Loucy (cell line): ENCODE measurements at regions not wholly inside any gene's neighbourhood (a gene's known extent, or its start where the extent isn't known, plus 50 kb on each side); places are given as distances from the start of the nearest gene placed in this dataset.

ENCODE experiments used
- H2AFZ ChIP-seq: fragments of 200-600 bp; sonication (generic); 2 replicates; pipeline ENCODE4 v1.6.0; 2016; ENCODE audit warnings: antibody characterized with exemption, mild to moderate bottlenecking, low read length, moderate library complexity
- H3F3A ChIP-seq: fragments of 200-600 bp; 2 replicates; pipeline ENCODE4 v1.6.0; 2016; ENCODE audit warnings: antibody characterized with exemption, low read depth, mild to moderate bottlenecking
- H3K27me3 ChIP-seq: fragments of 200-600 bp; sonication (generic); 2 replicates; pipeline ENCODE4 v1.6.1; 2014; ENCODE audit warnings: low read length, mild to moderate bottlenecking; ENCODE audit not compliant: insufficient read depth, poor library complexity, severe bottlenecking
- H3K36me3 ChIP-seq: fragments of 200-600 bp; sonication (generic); 2 replicates; pipeline ENCODE4 v1.6.1; 2016; ENCODE audit warnings: low read length; ENCODE audit not compliant: insufficient read depth
- H3K4me1 ChIP-seq: fragments of 200-600 bp; sonication (generic); 2 replicates; pipeline ENCODE4 v1.5.1; 2014; ENCODE audit warnings: low read length, mild to moderate bottlenecking; ENCODE audit not compliant: insufficient read depth, poor library complexity, severe bottlenecking
- H3K4me2 ChIP-seq: fragments of 200-600 bp; sonication (generic); 2 replicates; pipeline ENCODE4 v1.6.0; 2014; ENCODE audit warnings: antibody characterized with exemption, low read length, low read depth, mild to moderate bottlenecking; ENCODE audit not compliant: poor library complexity, severe bottlenecking
- H3K4me3 ChIP-seq: fragments of 200-600 bp; sonication (generic); 2 replicates; pipeline ENCODE4 v1.5.1; 2014; ENCODE audit warnings: low read length, mild to moderate bottlenecking, mixed read lengths; ENCODE audit not compliant: poor library complexity, severe bottlenecking
- H3K79me2 ChIP-seq: fragments of 200-600 bp; sonication (generic); 2 replicates; pipeline ENCODE4 v1.6.1; 2014; ENCODE audit warnings: low read length; ENCODE audit not compliant: insufficient read depth
- H3K9ac ChIP-seq: fragments of 200-600 bp; sonication (generic); 2 replicates; pipeline ENCODE4 v1.6.0; 2014; ENCODE audit warnings: mild to moderate bottlenecking, low read depth, low read length, moderate library complexity; ENCODE audit not compliant: poor library complexity, severe bottlenecking
- H3K9me2 ChIP-seq: fragments of 200-600 bp; sonication (generic); replicated peaks from 2 replicates; pipeline ENCODE4 v1.6.1; 2016; ENCODE audit warnings: low read depth, low read length, mixed read lengths
- H3K9me3 ChIP-seq: fragments of 200-600 bp; sonication (generic); 2 replicates; pipeline ENCODE4 v1.6.1; 2014; ENCODE audit warnings: mild to moderate bottlenecking, antibody characterized with exemption, low read length, low read depth; ENCODE audit not compliant: insufficient read depth
- H4K20me1 ChIP-seq: fragments of 200-600 bp; sonication (generic); 2 replicates; pipeline ENCODE4 v1.6.0; 2014; ENCODE audit warnings: antibody characterized with exemption, low read length, mild to moderate bottlenecking; ENCODE audit not compliant: insufficient read depth, poor library complexity, severe bottlenecking
- EZH2phosphoT487 ChIP-seq: fragments of 200-600 bp; IDR thresholded peaks from 2 replicates; pipeline ENCODE4 v1.6.1; 2018; ENCODE audit warnings: antibody characterized with exemption, mild to moderate bottlenecking, moderate library complexity, borderline replicate concordance
- TF ChIP-seq, protein P1 (sequence below): fragments of 200-600 bp; sonication (generic); conservative IDR thresholded peaks from 2 replicates; pipeline ENCODE4 v1.5.1; 2014; ENCODE audit warnings: mild to moderate bottlenecking, antibody characterized with exemption, low read length

DNA sequence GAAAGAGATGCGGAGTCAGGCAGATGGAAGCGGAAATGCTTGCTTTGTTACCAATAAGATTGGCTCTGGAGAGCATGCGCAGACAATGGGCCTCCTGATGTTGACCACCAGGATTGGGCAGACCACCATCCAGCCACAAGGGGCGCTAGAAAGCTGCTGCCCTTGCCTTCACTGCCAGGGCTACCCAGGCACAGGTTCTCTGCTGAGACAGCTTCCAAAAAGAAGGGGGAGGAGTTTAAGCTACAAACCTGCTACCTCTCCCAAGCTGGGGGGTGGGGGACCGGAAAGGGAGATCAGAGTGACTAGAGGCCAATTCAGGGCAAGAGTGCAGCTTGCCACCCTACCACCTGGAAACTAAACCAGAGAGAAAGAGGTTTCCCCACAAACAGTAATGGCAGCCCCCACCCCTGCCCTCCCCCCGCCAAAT, 369.7 kb downstream of the RRAGC start:
- H3K9me3 ChIP-seq = no peaks in the 10 kb centered on the region
- no peak overlapping the region for H3K4me2 ChIP-seq
- H4K20me1 ChIP-seq = no peaks in the 10 kb centered on the region
- H3K9me2 ChIP-seq = no peaks in the 10 kb centered on the region
- no peak for TF ChIP-seq EZH2phosphoT487
- TF ChIP-seq, protein P1, sequence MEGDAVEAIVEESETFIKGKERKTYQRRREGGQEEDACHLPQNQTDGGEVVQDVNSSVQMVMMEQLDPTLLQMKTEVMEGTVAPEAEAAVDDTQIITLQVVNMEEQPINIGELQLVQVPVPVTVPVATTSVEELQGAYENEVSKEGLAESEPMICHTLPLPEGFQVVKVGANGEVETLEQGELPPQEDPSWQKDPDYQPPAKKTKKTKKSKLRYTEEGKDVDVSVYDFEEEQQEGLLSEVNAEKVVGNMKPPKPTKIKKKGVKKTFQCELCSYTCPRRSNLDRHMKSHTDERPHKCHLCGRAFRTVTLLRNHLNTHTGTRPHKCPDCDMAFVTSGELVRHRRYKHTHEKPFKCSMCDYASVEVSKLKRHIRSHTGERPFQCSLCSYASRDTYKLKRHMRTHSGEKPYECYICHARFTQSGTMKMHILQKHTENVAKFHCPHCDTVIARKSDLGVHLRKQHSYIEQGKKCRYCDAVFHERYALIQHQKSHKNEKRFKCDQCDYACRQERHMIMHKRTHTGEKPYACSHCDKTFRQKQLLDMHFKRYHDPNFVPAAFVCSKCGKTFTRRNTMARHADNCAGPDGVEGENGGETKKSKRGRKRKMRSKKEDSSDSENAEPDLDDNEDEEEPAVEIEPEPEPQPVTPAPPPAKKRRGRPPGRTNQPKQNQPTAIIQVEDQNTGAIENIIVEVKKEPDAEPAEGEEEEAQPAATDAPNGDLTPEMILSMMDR = peak; percentile 87
- H3K9ac ChIP-seq = no peak overlapping the region
- no peak overlapping the region for H3K4me3 ChIP-seq
- H2AFZ ChIP-seq = no peak overlapping the region
- no peaks in the 10 kb centered on the region for H3K79me2 ChIP-seq
- H3K27me3 ChIP-seq = no peaks in the 10 kb centered on the region
- no peaks in the 10 kb centered on the region for H3F3A ChIP-seq
- no peaks in the 10 kb centered on the region for H3K4me1 ChIP-seq
- H3K36me3 ChIP-seq = no peaks in the 10 kb centered on the region

DNA sequence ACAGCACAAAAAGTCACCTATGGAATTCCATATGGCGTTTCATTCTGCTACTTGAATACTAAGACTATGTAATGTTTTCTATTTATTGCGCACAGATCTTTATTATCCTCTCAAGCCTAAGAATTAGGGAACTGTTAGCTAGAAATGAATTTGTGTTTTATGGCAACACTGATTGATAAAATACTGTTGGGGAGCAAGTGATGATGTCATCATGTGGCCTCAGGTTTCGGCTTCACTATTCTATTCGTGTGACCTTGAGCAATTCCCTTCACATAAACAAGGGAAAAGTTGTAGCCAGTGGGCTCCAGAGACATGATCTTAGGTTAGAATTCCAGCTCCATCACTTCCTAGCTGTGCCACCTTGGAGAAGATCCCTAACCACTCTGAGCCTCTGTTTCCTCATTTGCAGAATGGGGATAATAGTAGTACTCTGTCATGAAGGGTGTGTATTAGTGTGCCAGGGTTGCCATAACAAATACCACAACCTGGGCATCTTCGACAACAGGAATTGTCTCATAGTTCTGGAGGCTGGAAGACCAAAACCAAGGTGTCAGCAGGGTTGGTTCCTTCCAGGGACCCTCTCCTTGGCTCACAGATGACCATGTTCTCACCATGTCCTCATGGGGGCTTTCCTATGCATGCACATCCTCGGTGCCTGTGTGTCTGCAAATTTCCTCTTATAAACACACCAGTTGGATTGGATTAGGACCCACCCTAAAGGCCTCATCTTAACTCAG, 371.2 kb downstream of the RRAGC start:
- H3K4me2 ChIP-seq = no peak overlapping the region
- H3K9me2 ChIP-seq = no peaks in the 10 kb centered on the region
- H3K9me3 ChIP-seq = no peaks in the 10 kb centered on the region
- no peak overlapping the region for H2AFZ ChIP-seq
- TF ChIP-seq EZH2phosphoT487 = no peak
- no peak overlapping the region for H3K9ac ChIP-seq
- no peaks in the 10 kb centered on the region for H3K27me3 ChIP-seq
- no peaks in the 10 kb centered on the region for H3K79me2 ChIP-seq
- H3F3A ChIP-seq = no peaks in the 10 kb centered on the region
- no peaks in the 10 kb centered on the region for H4K20me1 ChIP-seq
- H3K36me3 ChIP-seq = no peaks in the 10 kb centered on the region
- H3K4me1 ChIP-seq = no peaks in the 10 kb centered on the region
- no peak overlapping the region for H3K4me3 ChIP-seq

DNA sequence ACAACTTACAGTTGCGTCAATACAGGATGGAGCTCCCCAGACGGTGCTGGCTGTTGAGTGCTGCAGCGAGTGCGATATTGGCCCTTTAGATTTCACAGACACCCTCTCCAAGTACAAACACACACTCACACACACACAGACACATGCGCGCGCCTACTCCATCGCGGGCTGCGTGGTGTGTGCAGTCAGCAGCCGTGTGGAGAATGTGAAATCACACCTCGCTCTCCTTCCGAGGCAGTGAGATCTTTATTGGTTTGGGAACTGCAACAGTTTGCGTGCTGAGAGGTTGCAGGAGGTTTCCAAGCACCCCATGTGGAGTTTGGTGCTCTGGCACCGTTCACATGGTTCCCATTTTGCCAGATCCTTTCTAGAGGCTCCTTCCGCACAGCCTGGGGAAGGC, 372.2 kb downstream of the RRAGC start:
- Histone ChIP-seq H2AFZ (no peak overlapping the region), H3F3A (no peaks in the 10 kb centered on the region), H3K9me3 (no peaks in the 10 kb centered on the region), H3K36me3 (no peaks in the 10 kb centered on the region), H3K9ac (no peak overlapping the region), H3K79me2 (no peaks in the 10 kb centered on the region), H3K4me2 (no peak overlapping the region), H3K27me3 (no peaks in the 10 kb centered on the region), H4K20me1 (no peaks in the 10 kb centered on the region), H3K9me2 (no peaks in the 10 kb centered on the region), H3K4me1 (no peaks in the 10 kb centered on the region), H3K4me3 (no peak overlapping the region)
- TF ChIP-seq, protein P1 = no peak
- TF ChIP-seq EZH2phosphoT487 = no peak

DNA sequence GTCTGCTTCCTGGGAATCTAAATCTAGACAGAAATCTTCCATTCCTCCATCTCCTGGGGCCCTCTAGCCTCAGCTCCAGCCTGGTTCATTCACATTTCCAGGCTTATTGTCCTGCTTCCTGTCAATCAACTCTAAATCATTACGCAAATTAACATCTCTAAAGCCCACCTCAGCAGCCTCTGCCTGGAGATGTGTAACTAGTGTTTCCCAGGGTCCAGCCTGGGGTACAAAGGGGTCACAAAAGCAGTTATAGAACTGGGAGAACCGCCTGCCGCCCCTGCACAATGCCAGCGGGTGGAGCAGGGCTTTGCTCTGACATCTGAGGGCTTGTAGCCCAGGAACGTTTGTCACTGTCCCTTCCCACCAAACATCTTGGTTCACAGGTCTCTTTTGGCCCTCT, 373.5 kb downstream of the RRAGC start:
- Histone ChIP-seq H3K4me1 (no peaks in the 10 kb centered on the region), H4K20me1 (no peaks in the 10 kb centered on the region), H3K79me2 (no peaks in the 10 kb centered on the region), H3K4me2 (no peak overlapping the region), H3K4me3 (no peak overlapping the region), H3K36me3 (no peaks in the 10 kb centered on the region), H3K27me3 (no peaks in the 10 kb centered on the region), H3K9me3 (no peaks in the 10 kb centered on the region), H3K9me2 (no peaks in the 10 kb centered on the region), H3F3A (no peaks in the 10 kb centered on the region), H3K9ac (no peak overlapping the region), H2AFZ (no peak overlapping the region)
- no peak for TF ChIP-seq EZH2phosphoT487
- TF ChIP-seq, protein P1 = no peak
